ENCODE measurements at regions not wholly inside any gene's neighbourhood (a gene's known extent, or its start where the extent isn't known, plus 50 kb on each side); places are given as distances from the start of the nearest gene placed in this dataset.
"Not testable (repeated sequence)": the region's sequence is repeated elsewhere in the genome, so short reads cannot be mapped to it uniquely, and the experiment has no call there.

- H3K4me3 ChIP-seq (ENCODE audit: low read depth, low read length) = no peak overlapping the region
- no peak for DNase-seq (ENCODE audit: low read depth)
- TF ChIP-seq CTCF (IDR thresholded peaks at IDR 0.05; ENCODE audit: low read depth, low read length, missing control alignments) = no peak
Observed at GRCh38 chr2:144745424-144745823, 225.5 kb upstream of the ZEB2 start.

- no peak overlapping the region for H3K4me3 ChIP-seq (ENCODE audit: low read depth, low read length)
- no peak for TF ChIP-seq CTCF (IDR thresholded peaks at IDR 0.05; ENCODE audit: low read depth, low read length, missing control alignments)
- DNase-seq (ENCODE audit: low read depth) = no peak
Observed at GRCh38 chr2:144738749-144739148, 218.8 kb upstream of the ZEB2 start.

GRCh38 chr2:144730711-144731110 lies 210.8 kb upstream of the ZEB2 start:
- DNase-seq (ENCODE audit: low read depth) = no peak
- TF ChIP-seq CTCF (IDR thresholded peaks at IDR 0.05; ENCODE audit: low read depth, low read length, missing control alignments) = no peak
- H3K4me3 ChIP-seq (ENCODE audit: low read depth, low read length) = no peak overlapping the region

- H3K4me3 ChIP-seq (ENCODE audit: low read depth, low read length); DNase-seq (ENCODE audit: low read depth): not testable (repeated sequence)
Observed at GRCh38 chr2:144724460-144724859, 204.5 kb upstream of the ZEB2 start.

GRCh38 chr2:144718376-144718775 lies 198.5 kb upstream of the ZEB2 start:
- TF ChIP-seq CTCF (IDR thresholded peaks at IDR 0.05; ENCODE audit: low read depth, low read length, missing control alignments) = no peak
- no peak for DNase-seq (ENCODE audit: low read depth)

GRCh38 chr2:144715992-144716391 lies 196.1 kb upstream of the ZEB2 start:
- no peak for TF ChIP-seq CTCF (IDR thresholded peaks at IDR 0.05; ENCODE audit: low read depth, low read length, missing control alignments)
- H3K4me3 ChIP-seq (ENCODE audit: low read depth, low read length) = no peak overlapping the region

More at GRCh38 chr2:144718376-144718775, 198.5 kb upstream of the ZEB2 start:
- no peak overlapping the region for H3K4me3 ChIP-seq (ENCODE audit: low read depth, low read length)

GRCh38 chr2:144713410-144713809 lies 193.5 kb upstream of the ZEB2 start:
- DNase-seq (ENCODE audit: low read depth) = no peak
- TF ChIP-seq CTCF (IDR thresholded peaks at IDR 0.05; ENCODE audit: low read depth, low read length, missing control alignments) = no peak
- no peak overlapping the region for H3K4me3 ChIP-seq (ENCODE audit: low read depth, low read length)

More at GRCh38 chr2:144715992-144716391, 196.1 kb upstream of the ZEB2 start:
- DNase-seq (ENCODE audit: low read depth) = no peak

GRCh38 chr2:144712550-144712940 lies 192.6 kb upstream of the ZEB2 start:
- DNase-seq (ENCODE audit: low read depth) = no peak
- no peak overlapping the region for H3K4me3 ChIP-seq (ENCODE audit: low read depth, low read length)
- no peak for TF ChIP-seq CTCF (IDR thresholded peaks at IDR 0.05; ENCODE audit: low read depth, low read length, missing control alignments)

Measured in GM12864 (cell line).